ENCODE measurements at regions not wholly inside any gene's neighbourhood (a gene's known extent, or its start where the extent isn't known, plus 50 kb on each side); places are given as distances from the start of the nearest gene placed in this dataset.

DNA sequence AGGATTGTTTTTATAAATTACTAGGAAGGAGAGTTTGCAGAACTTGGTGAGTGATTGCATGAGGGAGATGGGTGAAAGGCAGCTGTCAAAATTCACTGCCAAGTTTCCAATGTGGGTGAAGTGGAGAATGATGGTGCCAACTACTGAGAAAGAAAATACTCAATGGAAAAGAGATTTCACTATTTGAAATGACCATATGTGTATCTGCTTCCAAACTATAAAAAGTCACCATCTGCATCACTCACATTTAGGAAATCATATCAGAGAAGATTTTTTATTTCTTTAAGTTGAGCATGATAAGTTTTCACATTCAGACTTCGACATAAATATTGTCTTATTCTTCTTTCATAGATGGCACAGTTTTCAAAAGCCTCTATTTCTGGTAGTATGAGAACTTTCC is 570.0 kb upstream of the DSEL start:
- in situ Hi-C loops (cut with MboI; ENCODE audit: low pct_ligation_motif_present in 1 of 4, low pct_unique_long_range_greater_than_20kb in 1 of 4, low sequenced_read_pairs in 3 of 4), result no loop called here
- intact Hi-C loops (cut with DNase I; ENCODE audit: low total_unique reads), result no loop called here
- H3K36me3 ChIP-seq, result no peaks in the 10 kb centered on the region

DNA sequence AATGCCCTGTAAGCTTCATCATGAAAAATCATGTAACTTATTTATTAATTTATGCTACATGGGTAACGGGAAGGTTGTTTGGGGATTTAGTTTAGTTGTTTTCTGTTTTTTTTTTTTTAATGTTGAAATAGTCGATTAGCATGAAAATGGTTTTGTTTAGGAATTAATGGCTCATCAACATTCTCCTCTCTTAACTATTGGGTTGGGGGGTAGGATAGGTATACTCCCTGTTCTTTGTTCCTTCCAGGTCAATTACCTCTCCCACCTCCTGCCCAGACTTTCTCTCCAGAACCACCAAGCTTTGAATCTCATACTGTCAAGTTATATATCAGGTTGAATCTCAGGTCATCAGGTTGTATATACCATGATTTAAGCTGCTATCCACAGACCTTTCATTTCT is 568.7 kb upstream of the DSEL start:
- WGBS, 2 donors (ENCODE audit: low coverage in 1 of 2), result 40 to 76% methylated on average over 2 of the region's 2 CpGs
- in situ Hi-C loops (cut with MboI; ENCODE audit: low pct_ligation_motif_present in 1 of 4, low pct_unique_long_range_greater_than_20kb in 1 of 4, low sequenced_read_pairs in 3 of 4), result no loop called here
- TF ChIP-seq EP300 (IDR thresholded peaks at IDR 0.05; ENCODE audit: low read depth), result no peak
- TF ChIP-seq, protein P1, sequence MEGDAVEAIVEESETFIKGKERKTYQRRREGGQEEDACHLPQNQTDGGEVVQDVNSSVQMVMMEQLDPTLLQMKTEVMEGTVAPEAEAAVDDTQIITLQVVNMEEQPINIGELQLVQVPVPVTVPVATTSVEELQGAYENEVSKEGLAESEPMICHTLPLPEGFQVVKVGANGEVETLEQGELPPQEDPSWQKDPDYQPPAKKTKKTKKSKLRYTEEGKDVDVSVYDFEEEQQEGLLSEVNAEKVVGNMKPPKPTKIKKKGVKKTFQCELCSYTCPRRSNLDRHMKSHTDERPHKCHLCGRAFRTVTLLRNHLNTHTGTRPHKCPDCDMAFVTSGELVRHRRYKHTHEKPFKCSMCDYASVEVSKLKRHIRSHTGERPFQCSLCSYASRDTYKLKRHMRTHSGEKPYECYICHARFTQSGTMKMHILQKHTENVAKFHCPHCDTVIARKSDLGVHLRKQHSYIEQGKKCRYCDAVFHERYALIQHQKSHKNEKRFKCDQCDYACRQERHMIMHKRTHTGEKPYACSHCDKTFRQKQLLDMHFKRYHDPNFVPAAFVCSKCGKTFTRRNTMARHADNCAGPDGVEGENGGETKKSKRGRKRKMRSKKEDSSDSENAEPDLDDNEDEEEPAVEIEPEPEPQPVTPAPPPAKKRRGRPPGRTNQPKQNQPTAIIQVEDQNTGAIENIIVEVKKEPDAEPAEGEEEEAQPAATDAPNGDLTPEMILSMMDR (IDR thresholded peaks at IDR 0.05), result no peak
- TF ChIP-seq POLR2AphosphoS5 (IDR thresholded peaks at IDR 0.05), result no peak
- TF ChIP-seq POLR2A (IDR thresholded peaks at IDR 0.05), result no peak

More for the DNA sequence above, 570.0 kb upstream of the DSEL start:
- H3K27ac ChIP-seq, result no peak overlapping the region
- no peak overlapping the region for H3K4me3 ChIP-seq
- no peaks in the 10 kb centered on the region for H3K9me3 ChIP-seq
- WGBS, 2 donors (ENCODE audit: low coverage in 1 of 2), result 58 to 75% methylated on average over 1 of the region's 1 CpG
- no peak for DNase-seq
- no peaks in the 10 kb centered on the region for H3K27me3 ChIP-seq
- H3K4me1 ChIP-seq, result no peaks in the 10 kb centered on the region
- TF ChIP-seq, protein P1 (IDR thresholded peaks at IDR 0.05), result no peak
- no peak for TF ChIP-seq EP300 (IDR thresholded peaks at IDR 0.05; ENCODE audit: low read depth)
- TF ChIP-seq POLR2A (IDR thresholded peaks at IDR 0.05), result no peak
- no peak for TF ChIP-seq POLR2AphosphoS5 (IDR thresholded peaks at IDR 0.05)

DNA sequence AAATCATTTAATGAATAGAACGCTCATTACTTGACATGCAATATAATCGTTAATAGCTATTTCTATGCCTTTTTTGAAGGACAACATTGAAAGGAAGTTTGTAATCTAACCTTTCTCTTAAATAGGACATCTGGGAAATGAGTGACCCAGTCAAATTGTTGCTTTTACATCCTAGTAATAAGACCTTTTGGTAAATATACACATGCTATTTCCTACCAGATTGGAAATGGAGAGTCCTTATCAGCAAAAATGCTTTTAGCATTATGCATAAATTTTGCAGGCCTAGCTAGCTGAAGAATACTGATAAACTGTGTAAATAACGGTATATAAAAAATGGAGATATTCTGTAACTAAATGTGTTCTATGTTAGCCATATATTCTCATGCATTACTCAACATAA is 567.3 kb upstream of the DSEL start:
- H3K4me3 ChIP-seq, result no peak overlapping the region
- 83 to 87% methylated on average over 3 of the region's 3 CpGs for WGBS, 2 donors (ENCODE audit: low coverage in 1 of 2)
- intact Hi-C loops (cut with DNase I; ENCODE audit: low total_unique reads), result no loop called here
- no peaks in the 10 kb centered on the region for H3K36me3 ChIP-seq
- TF ChIP-seq, protein P1 (IDR thresholded peaks at IDR 0.05), result no peak
- TF ChIP-seq POLR2A (IDR thresholded peaks at IDR 0.05), result no peak
- TF ChIP-seq EP300 (IDR thresholded peaks at IDR 0.05; ENCODE audit: low read depth), result no peak
- no peak for TF ChIP-seq POLR2AphosphoS5 (IDR thresholded peaks at IDR 0.05)
- in situ Hi-C loops (cut with MboI; ENCODE audit: low pct_ligation_motif_present in 1 of 4, low pct_unique_long_range_greater_than_20kb in 1 of 4, low sequenced_read_pairs in 3 of 4), result no loop called here
- H3K9me3 ChIP-seq, result no peaks in the 10 kb centered on the region
- no peak for DNase-seq
- no peaks in the 10 kb centered on the region for H3K4me1 ChIP-seq
- H3K27me3 ChIP-seq, result no peaks in the 10 kb centered on the region
- H3K27ac ChIP-seq, result no peak overlapping the region

More for the DNA sequence above, 568.7 kb upstream of the DSEL start:
- no peak for DNase-seq
- Histone ChIP-seq H3K27ac (no peak overlapping the region), H3K9me3 (no peaks in the 10 kb centered on the region), H3K4me3 (no peak overlapping the region), H3K4me1 (no peaks in the 10 kb centered on the region), H3K27me3 (no peaks in the 10 kb centered on the region), H3K36me3 (no peaks in the 10 kb centered on the region)
- intact Hi-C loops (cut with DNase I; ENCODE audit: low total_unique reads), result no loop called here

DNA sequence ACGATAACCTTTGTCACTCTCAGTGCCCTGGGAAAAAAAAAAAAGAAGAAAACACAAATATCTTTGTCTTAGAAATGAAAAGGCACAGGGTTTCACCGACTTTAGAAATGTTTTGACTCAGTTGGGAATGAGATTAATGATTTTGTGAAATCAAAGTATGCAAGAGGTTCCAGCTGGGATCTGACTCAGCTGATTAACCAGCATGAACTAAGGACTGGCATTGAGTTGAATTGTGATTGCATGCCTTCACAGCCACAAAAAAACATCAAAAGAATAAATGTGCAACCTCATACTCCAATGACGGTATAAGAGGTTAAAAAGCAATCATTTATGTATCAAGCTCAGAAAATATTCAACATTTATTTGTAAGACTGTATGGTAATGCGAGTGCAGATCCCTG is 566.6 kb upstream of the DSEL start:
- intact Hi-C loops (cut with DNase I; ENCODE audit: low total_unique reads), result no loop called here
- 51 to 65% methylated on average over 4 of the region's 4 CpGs for WGBS, 2 donors (ENCODE audit: low coverage in 1 of 2)

More for the DNA sequence above, 566.6 kb upstream of the DSEL start:
- no peaks in the 10 kb centered on the region for H3K4me1 ChIP-seq
- H3K27ac ChIP-seq, result no peak overlapping the region
- no peak for TF ChIP-seq EP300 (IDR thresholded peaks at IDR 0.05; ENCODE audit: low read depth)
- no peak for TF ChIP-seq POLR2AphosphoS5 (IDR thresholded peaks at IDR 0.05)
- TF ChIP-seq, protein P1 (IDR thresholded peaks at IDR 0.05), result no peak
- TF ChIP-seq POLR2A (IDR thresholded peaks at IDR 0.05), result no peak
- H3K36me3 ChIP-seq, result no peaks in the 10 kb centered on the region
- no peaks in the 10 kb centered on the region for H3K9me3 ChIP-seq
- H3K4me3 ChIP-seq, result no peak overlapping the region
- in situ Hi-C loops (cut with MboI; ENCODE audit: low pct_ligation_motif_present in 1 of 4, low pct_unique_long_range_greater_than_20kb in 1 of 4, low sequenced_read_pairs in 3 of 4), result no loop called here
- no peak for DNase-seq
- H3K27me3 ChIP-seq, result no peaks in the 10 kb centered on the region
